ENCODE measurements at regions not wholly inside any gene's neighbourhood (a gene's known extent, or its start where the extent isn't known, plus 50 kb on each side); places are given as distances from the start of the nearest gene placed in this dataset.

DNA sequence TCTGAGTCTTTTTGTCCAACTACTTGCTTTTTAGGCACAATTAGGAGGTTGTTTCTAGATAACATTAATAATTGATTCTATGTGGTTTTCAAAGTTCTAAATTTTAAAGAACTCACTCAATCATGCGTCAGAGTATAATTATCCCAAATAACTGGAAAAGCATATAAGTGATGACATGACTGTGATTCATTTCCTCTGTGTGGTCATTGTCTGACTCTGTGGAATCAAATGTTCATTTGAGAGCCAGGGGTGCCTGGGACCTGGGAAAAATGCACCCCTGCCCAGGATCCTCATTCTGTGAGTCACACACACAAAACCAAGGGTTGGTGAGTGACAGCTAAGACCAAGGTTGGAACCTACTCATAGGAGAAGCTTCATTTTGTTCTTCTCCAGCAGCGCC is 127.1 kb upstream of the MLIP start:
- ATAC-seq (no peak), DNase-seq (ENCODE audit: low spot score) (no peak)
- H3K4me1 Mint-ChIP-seq = peaks cover 15% of the 10 kb centered on the region
- TF ChIP-seq JAZF1 (CRISPR knock-in tag; IDR thresholded peaks at IDR 0.05) (no peak), ZNF396 (CRISPR knock-in tag; IDR thresholded peaks at IDR 0.05; ENCODE audit: borderline replicate concordance) (no peak), FOXK1 (CRISPR knock-in tag; IDR thresholded peaks at IDR 0.05) (no peak), E2F5 (CRISPR knock-in tag; IDR thresholded peaks at IDR 0.05) (no peak), JUN (CRISPR knock-in tag; IDR thresholded peaks at IDR 0.05) (no peak), SMAD3 (CRISPR knock-in tag; IDR thresholded peaks at IDR 0.05; ENCODE audit: borderline replicate concordance) (no peak), E2F1 (CRISPR knock-in tag; IDR thresholded peaks at IDR 0.05) (no peak), ATF1 (CRISPR knock-in tag; IDR thresholded peaks at IDR 0.05) (no peak), NFATC4 (CRISPR knock-in tag; IDR thresholded peaks at IDR 0.05) (no peak)
- TF ChIP-seq, protein P1, sequence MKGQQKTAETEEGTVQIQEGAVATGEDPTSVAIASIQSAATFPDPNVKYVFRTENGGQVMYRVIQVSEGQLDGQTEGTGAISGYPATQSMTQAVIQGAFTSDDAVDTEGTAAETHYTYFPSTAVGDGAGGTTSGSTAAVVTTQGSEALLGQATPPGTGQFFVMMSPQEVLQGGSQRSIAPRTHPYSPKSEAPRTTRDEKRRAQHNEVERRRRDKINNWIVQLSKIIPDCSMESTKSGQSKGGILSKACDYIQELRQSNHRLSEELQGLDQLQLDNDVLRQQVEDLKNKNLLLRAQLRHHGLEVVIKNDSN (CRISPR knock-in tag; IDR thresholded peaks at IDR 0.05) = no peak
- TF ChIP-seq, protein P2, sequence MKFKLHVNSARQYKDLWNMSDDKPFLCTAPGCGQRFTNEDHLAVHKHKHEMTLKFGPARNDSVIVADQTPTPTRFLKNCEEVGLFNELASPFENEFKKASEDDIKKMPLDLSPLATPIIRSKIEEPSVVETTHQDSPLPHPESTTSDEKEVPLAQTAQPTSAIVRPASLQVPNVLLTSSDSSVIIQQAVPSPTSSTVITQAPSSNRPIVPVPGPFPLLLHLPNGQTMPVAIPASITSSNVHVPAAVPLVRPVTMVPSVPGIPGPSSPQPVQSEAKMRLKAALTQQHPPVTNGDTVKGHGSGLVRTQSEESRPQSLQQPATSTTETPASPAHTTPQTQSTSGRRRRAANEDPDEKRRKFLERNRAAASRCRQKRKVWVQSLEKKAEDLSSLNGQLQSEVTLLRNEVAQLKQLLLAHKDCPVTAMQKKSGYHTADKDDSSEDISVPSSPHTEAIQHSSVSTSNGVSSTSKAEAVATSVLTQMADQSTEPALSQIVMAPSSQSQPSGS (CRISPR knock-in tag; IDR thresholded peaks at IDR 0.05; ENCODE audit: borderline replicate concordance, low read depth) = no peak
- no peaks in the 10 kb centered on the region for H3K36me3 Mint-ChIP-seq
- H3K4me3 Mint-ChIP-seq = no peak overlapping the region
- ChIA-PET CTCF (no interaction called here), POLR2A (no interaction called here)
- no peaks in the 10 kb centered on the region for H3K27me3 Mint-ChIP-seq (ENCODE audit: low read depth)
- H3K27ac Mint-ChIP-seq = no peak overlapping the region
- H3K9me3 Mint-ChIP-seq = peaks cover 8% of the 10 kb centered on the region

- POLR2A ChIA-PET = no interaction called here
- no peak overlapping the region for H3K4me3 Mint-ChIP-seq
- no peak overlapping the region for H3K27ac Mint-ChIP-seq
- no peak for DNase-seq (ENCODE audit: low spot score)
- peaks cover 8% of the 10 kb centered on the region for H3K9me3 Mint-ChIP-seq
- H3K27me3 Mint-ChIP-seq (ENCODE audit: low read depth) = no peaks in the 10 kb centered on the region
- no peak for ATAC-seq
- CTCF ChIA-PET = interaction anchor here (3.7 kb wide), 1 partner anchor 282 kb away, joined by 35 read pairs; no protein-coding TSS in a partner anchor
- H3K36me3 Mint-ChIP-seq = no peaks in the 10 kb centered on the region
- H3K4me1 Mint-ChIP-seq = peaks cover 19% of the 10 kb centered on the region
- TF ChIP-seq ZNF138 (CRISPR knock-in tag; conservative IDR thresholded peaks at IDR 0.05) (no peak), PRDM15 (CRISPR knock-in tag; IDR thresholded peaks at IDR 0.05) (no peak), ZBTB21 (CRISPR knock-in tag; IDR thresholded peaks at IDR 0.05; ENCODE audit: borderline replicate concordance) (no peak), NFYB (CRISPR knock-in tag; conservative IDR thresholded peaks at IDR 0.05; ENCODE audit: low read depth) (no peak), USF2 (CRISPR knock-in tag; IDR thresholded peaks at IDR 0.05) (no peak), ZNF416 (CRISPR knock-in tag; IDR thresholded peaks at IDR 0.05) (no peak), ETV6 (CRISPR knock-in tag; IDR thresholded peaks at IDR 0.05) (no peak), ZNF317 (CRISPR knock-in tag; IDR thresholded peaks at IDR 0.05; ENCODE audit: borderline replicate concordance, low read depth) (no peak), HMGXB4 (CRISPR knock-in tag; IDR thresholded peaks at IDR 0.05) (no peak)
- TF ChIP-seq, protein P3, sequence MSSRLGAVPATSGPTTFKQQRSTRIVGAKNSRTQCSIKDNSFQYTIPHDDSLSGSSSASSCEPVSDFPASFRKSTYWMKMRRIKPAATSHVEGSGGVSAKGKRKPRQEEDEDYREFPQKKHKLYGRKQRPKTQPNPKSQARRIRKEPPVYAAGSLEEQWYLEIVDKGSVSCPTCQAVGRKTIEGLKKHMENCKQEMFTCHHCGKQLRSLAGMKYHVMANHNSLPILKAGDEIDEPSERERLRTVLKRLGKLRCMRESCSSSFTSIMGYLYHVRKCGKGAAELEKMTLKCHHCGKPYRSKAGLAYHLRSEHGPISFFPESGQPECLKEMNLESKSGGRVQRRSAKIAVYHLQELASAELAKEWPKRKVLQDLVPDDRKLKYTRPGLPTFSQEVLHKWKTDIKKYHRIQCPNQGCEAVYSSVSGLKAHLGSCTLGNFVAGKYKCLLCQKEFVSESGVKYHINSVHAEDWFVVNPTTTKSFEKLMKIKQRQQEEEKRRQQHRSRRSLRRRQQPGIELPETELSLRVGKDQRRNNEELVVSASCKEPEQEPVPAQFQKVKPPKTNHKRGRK (CRISPR knock-in tag; IDR thresholded peaks at IDR 0.05; ENCODE audit: borderline replicate concordance) = no peak
- TF ChIP-seq, protein P2 (CRISPR knock-in tag; IDR thresholded peaks at IDR 0.05; ENCODE audit: borderline replicate concordance, low read depth) = no peak
Measured at GRCh38 chr6:53984581-53984980, 126.7 kb upstream of the MLIP start.

Measured in WTC11 (cell line).